GM21619 (cell line): ENCODE measurements at regions not wholly inside any gene's neighbourhood (a gene's known extent, or its start where the extent isn't known, plus 50 kb on each side); places are given as distances from the start of the nearest gene placed in this dataset.
"Not testable (repeated sequence)": the region's sequence is repeated elsewhere in the genome, so short reads cannot be mapped to it uniquely, and the experiment has no call there.

Source experiments
- ATAC-seq: cut with Tn5 transposase; IDR thresholded peaks from one replicate; pipeline ENCODE4 v1.9.1; 2021; ENCODE audit not compliant: unreplicated experiment

GRCh38 chr3:72628065-72628464 is 220.2 kb downstream of the SHQ1 start:
- ATAC-seq = no peak

GRCh38 chr3:72627271-72627670 is 221.0 kb downstream of the SHQ1 start:
- no peak for ATAC-seq

- no peak for ATAC-seq
Measured at GRCh38 chr3:72625602-72626337, 222.5 kb downstream of the SHQ1 start.

- no peak for ATAC-seq
Measured at GRCh38 chr3:72624656-72625055, 223.6 kb downstream of the SHQ1 start.

- no peak for ATAC-seq
Measured at GRCh38 chr3:72618739-72619138, 229.5 kb downstream of the SHQ1 start.

GRCh38 chr3:72617424-72618024 is 230.7 kb downstream of the SHQ1 start:
- no peak for ATAC-seq

- ATAC-seq = no peak
Measured at GRCh38 chr3:72615776-72616175, 232.5 kb downstream of the SHQ1 start.

- no peak for ATAC-seq
Measured at GRCh38 chr3:72615182-72615581, 233.1 kb downstream of the SHQ1 start.

GRCh38 chr3:72614394-72615074 is 233.7 kb downstream of the SHQ1 start:
- ATAC-seq = no peak

- no peak for ATAC-seq
Measured at GRCh38 chr3:72613871-72614270, 234.4 kb downstream of the SHQ1 start.

- ATAC-seq = not testable (repeated sequence)
Measured at GRCh38 chr3:72609114-72609513, 239.1 kb downstream of the SHQ1 start.

GRCh38 chr3:72606005-72606800 is 242.0 kb downstream of the SHQ1 start:
- ATAC-seq = no peak

- no peak for ATAC-seq
Measured at GRCh38 chr3:72604328-72604727, 243.9 kb downstream of the SHQ1 start.

- no peak for ATAC-seq
Measured at GRCh38 chr3:72601983-72602750, 246.1 kb downstream of the SHQ1 start.

- no peak for ATAC-seq
Measured at GRCh38 chr3:72601060-72601459, 247.2 kb downstream of the SHQ1 start.

- ATAC-seq = no peak
Measured at GRCh38 chr3:72597756-72598195, 250.5 kb downstream of the SHQ1 start.

- ATAC-seq = no peak
Measured at GRCh38 chr3:72597043-72597442, 251.2 kb downstream of the SHQ1 start.

- no peak for ATAC-seq
Measured at GRCh38 chr3:72595927-72596610, 252.2 kb downstream of the SHQ1 start.

- ATAC-seq = no peak
Measured at GRCh38 chr3:72595376-72595775, 252.9 kb downstream of the SHQ1 start.

GRCh38 chr3:72594615-72595215 is 253.5 kb downstream of the SHQ1 start:
- ATAC-seq = no peak
